Panc1 (cell line): ENCODE measurements at regions not wholly inside any gene's neighbourhood (a gene's known extent, or its start where the extent isn't known, plus 50 kb on each side); places are given as distances from the start of the nearest gene placed in this dataset.
"Not testable (repeated sequence)": the region's sequence is repeated elsewhere in the genome, so short reads cannot be mapped to it uniquely, and the experiment has no call there.

Experiments used
- ATAC-seq: fragments of 200-7000 bp; cut with Tn5 transposase; 2 replicates; pipeline ENCODE4 v1.9.1; 2020; ENCODE audit warnings: mild to moderate bottlenecking, moderate library complexity
- BruUV-seq: library from RNA; stranded (reverse); fragments of 400-500 nt; replicated peaks from 2 replicates; lab custom pipeline; 2021; lab: Mats Ljungman, UMichigan
- CTCF ChIA-PET: fragments of 300-600 bp; sonication (Branson Sonifier 250); formaldehyde crosslinking; loops from one replicate; lab custom pipeline; 2022; ENCODE audit warnings: antibody characterized with exemption; lab: Charles Lee
- POLR2A ChIA-PET: fragments of 300-600 bp; sonication (Branson Sonifier 250); formaldehyde crosslinking; loops from one replicate; lab custom pipeline; 2022; ENCODE audit warnings: antibody characterized with exemption; lab: Charles Lee
- DNase-seq: peaks from one replicate; pipeline ENCODE4 v3.0.0-alpha.2; 2010; ENCODE audit warnings: low read depth, low spot score
- H3K27ac ChIP-seq: 2 replicates; pipeline ENCODE4 v1.5.1; 2011; ENCODE audit warnings: mild to moderate bottlenecking, low read length, inconsistent platforms
- H3K27me3 ChIP-seq: fragments of 200-500 bp; sonication (Bioruptor generic); 2 replicates; pipeline ENCODE4 v1.6.0; 2014; ENCODE audit warnings: low read length, inconsistent platforms; ENCODE audit not compliant: control insufficient read depth, insufficient read depth
- H3K36me3 ChIP-seq: fragments of 200-500 bp; sonication (Bioruptor generic); 2 replicates; pipeline ENCODE4 v1.5.1; 2014; ENCODE audit warnings: inconsistent platforms, mild to moderate bottlenecking, low read length, moderate library complexity; ENCODE audit not compliant: control insufficient read depth, insufficient read depth
- H3K4me1 ChIP-seq: 2 replicates; pipeline ENCODE4 v1.5.1; 2011; ENCODE audit warnings: inconsistent platforms, mild to moderate bottlenecking, low read length, moderate library complexity; ENCODE audit not compliant: control insufficient read depth, insufficient read depth
- H3K4me3 ChIP-seq, 2 experiments: 2 replicates each; pipeline ENCODE4 v1.5.1; 2011 to 2012; ENCODE audit warnings: low read depth in 2 of 2, low read length in 2 of 2, mild to moderate bottlenecking in 2 of 2, inconsistent platforms in 1 of 2, moderate library complexity in 1 of 2
- H3K9me3 ChIP-seq: fragments of 200-500 bp; sonication (Bioruptor generic); 2 replicates; pipeline ENCODE4 v1.5.1; 2014; ENCODE audit warnings: low read depth, mild to moderate bottlenecking, inconsistent platforms, low read length, moderate library complexity; ENCODE audit not compliant: control insufficient read depth, insufficient read depth
- POLR2AphosphoS5 ChIP-seq: IDR thresholded peaks from 2 replicates; pipeline ENCODE4 v1.6.1; 2012; ENCODE audit warnings: mild to moderate bottlenecking, low read depth, low read length, moderate library complexity
- REST ChIP-seq, 2 experiments: IDR thresholded peaks; 2 replicates each; pipeline ENCODE4 v1.6.1; 2011 to 2012; ENCODE audit warnings: low read depth in 2 of 2, control low read depth in 1 of 2, low read length in 1 of 2, mild to moderate bottlenecking in 1 of 2, moderate library complexity in 1 of 2; ENCODE audit not compliant: insufficient read depth in 1 of 2
- SIN3A ChIP-seq: IDR thresholded peaks from 2 replicates; pipeline ENCODE4 v1.6.1; 2012; ENCODE audit warnings: low read depth, mild to moderate bottlenecking, low read length, moderate library complexity, borderline replicate concordance; ENCODE audit not compliant: insufficient read depth
- TCF7L2 ChIP-seq: IDR thresholded peaks from 2 replicates; pipeline ENCODE4 v1.6.1; 2011; ENCODE audit warnings: mild to moderate bottlenecking, low read depth, low read length, inconsistent platforms
- in situ Hi-C: cut with HindIII; loops from 2 replicates; pipeline ENCODE4 v1.10.0; 2016; ENCODE audit warnings: low sequenced_read_pairs, low pct_unique_long_range_greater_than_20kb
- intact Hi-C: fragments of 100-400 bp; cut with micrococcal nuclease; formaldehyde crosslinking; loops from one replicate; pipeline ENCODE4 v1.10.0; 2022; ENCODE audit not compliant: unreplicated experiment
- TF ChIP-seq, protein P1 (sequence below): fragments of 450-650 bp; IDR thresholded peaks from 2 replicates; pipeline ENCODE4 v1.5.1; 2017; ENCODE audit warnings: mild to moderate bottlenecking

GRCh38 chr2:62653582-62654422 is 51.7 kb upstream of the EHBP1 start:
- Histone ChIP-seq H3K27ac (no peak overlapping the region), H3K9me3 (no peaks in the 10 kb centered on the region), H3K27me3 (no peaks in the 10 kb centered on the region), H3K4me1 (no peaks in the 10 kb centered on the region), H3K4me3 (no peak overlapping the region), H3K36me3 (no peaks in the 10 kb centered on the region)
- ChIA-PET CTCF (no interaction called here), POLR2A (no interaction called here)
- intact Hi-C loops: no loop called here
- DNase-seq (no peak), ATAC-seq (no peak)
- BruUV-seq: no TSS peak
- no peak for TF ChIP-seq POLR2AphosphoS5
- no peak for TF ChIP-seq TCF7L2
- TF ChIP-seq SIN3A: no peak
- TF ChIP-seq REST (IDR thresholded peaks at IDR 0.05; ENCODE audit: insufficient read depth in 1 of 2, low read depth in 2 of 2, low read length in 1 of 2): no peak
- TF ChIP-seq, protein P1, sequence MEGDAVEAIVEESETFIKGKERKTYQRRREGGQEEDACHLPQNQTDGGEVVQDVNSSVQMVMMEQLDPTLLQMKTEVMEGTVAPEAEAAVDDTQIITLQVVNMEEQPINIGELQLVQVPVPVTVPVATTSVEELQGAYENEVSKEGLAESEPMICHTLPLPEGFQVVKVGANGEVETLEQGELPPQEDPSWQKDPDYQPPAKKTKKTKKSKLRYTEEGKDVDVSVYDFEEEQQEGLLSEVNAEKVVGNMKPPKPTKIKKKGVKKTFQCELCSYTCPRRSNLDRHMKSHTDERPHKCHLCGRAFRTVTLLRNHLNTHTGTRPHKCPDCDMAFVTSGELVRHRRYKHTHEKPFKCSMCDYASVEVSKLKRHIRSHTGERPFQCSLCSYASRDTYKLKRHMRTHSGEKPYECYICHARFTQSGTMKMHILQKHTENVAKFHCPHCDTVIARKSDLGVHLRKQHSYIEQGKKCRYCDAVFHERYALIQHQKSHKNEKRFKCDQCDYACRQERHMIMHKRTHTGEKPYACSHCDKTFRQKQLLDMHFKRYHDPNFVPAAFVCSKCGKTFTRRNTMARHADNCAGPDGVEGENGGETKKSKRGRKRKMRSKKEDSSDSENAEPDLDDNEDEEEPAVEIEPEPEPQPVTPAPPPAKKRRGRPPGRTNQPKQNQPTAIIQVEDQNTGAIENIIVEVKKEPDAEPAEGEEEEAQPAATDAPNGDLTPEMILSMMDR: no peak
- in situ Hi-C loops: no loop called here

DNA sequence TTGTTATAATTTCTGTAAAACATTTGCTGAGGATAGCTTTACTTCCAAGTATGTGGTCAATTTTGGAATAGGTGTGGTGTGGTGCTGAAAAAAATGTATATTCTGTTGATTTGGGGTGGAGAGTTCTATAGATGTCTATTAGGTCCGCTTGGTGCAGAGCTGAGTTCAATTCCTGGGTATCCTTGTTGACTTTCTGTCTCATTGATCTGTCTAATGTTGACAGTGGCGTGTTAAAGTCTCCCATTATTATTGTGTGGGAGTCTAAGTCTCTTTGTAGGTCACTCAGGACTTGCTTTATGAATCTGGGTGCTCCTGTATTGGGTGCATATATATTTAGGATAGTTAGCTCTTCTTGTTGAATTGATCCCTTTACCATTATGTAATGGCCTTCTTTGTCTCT is 56.4 kb upstream of the EHBP1 start:
- POLR2A ChIA-PET, DNase-seq, H3K36me3 ChIP-seq, H3K4me1 ChIP-seq, H3K27me3 ChIP-seq, ATAC-seq, H3K9me3 ChIP-seq, BruUV-seq, H3K27ac ChIP-seq, H3K4me3 ChIP-seq, intact Hi-C loops, in situ Hi-C loops, CTCF ChIA-PET: not testable (repeated sequence)

DNA sequence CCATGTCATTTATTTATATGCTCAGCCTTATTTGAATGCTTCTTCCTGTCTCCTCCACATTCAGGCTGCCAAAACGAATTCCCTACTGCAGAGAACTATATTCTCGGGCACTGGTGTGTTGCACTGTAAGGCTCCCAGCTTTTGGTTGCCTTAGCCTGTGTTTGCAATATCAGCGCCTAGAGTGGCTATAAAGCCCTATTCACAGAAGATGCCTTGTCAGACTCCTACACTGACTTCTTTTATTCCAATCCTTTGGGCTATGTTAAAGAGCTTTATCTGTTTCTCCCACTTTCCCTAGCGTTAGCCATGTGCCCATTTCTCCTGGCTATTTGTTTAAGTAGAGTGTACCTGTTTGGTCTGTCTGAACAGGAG is 62.4 kb upstream of the EHBP1 start:
- TF ChIP-seq, protein P1: no peak
- TF ChIP-seq POLR2AphosphoS5 (no peak), TCF7L2 (no peak), SIN3A (no peak), REST (IDR thresholded peaks at IDR 0.05; ENCODE audit: insufficient read depth in 1 of 2, low read depth in 2 of 2, low read length in 1 of 2) (no peak)
- no peaks in the 10 kb centered on the region for H3K27me3 ChIP-seq
- in situ Hi-C loops (no loop called here), intact Hi-C loops (no loop called here)
- ChIA-PET POLR2A (no interaction called here), CTCF (no interaction called here)
- BruUV-seq: no TSS peak
- no peak for DNase-seq
- H3K27ac ChIP-seq: no peak overlapping the region
- H3K4me1 ChIP-seq: no peaks in the 10 kb centered on the region
- H3K4me3 ChIP-seq: no peak overlapping the region
- no peak for ATAC-seq
- no peaks in the 10 kb centered on the region for H3K36me3 ChIP-seq
- no peaks in the 10 kb centered on the region for H3K9me3 ChIP-seq
